Keratinocyte (primary cell): ENCODE measurements at regions not wholly inside any gene's neighbourhood (a gene's known extent, or its start where the extent isn't known, plus 50 kb on each side); places are given as distances from the start of the nearest gene placed in this dataset.

Source experiments
- DNase-seq: peaks from one replicate; pipeline ENCODE4 v3.0.0-alpha.2; 2011; ENCODE audit warnings: low read depth, missing footprints, low spot score
- FAIRE-seq: peaks from 2 replicates; lab custom pipeline; 2011; peaks lifted over from hg19 to GRCh38; lab: Jason Lieb, UNC
- H2AFZ ChIP-seq: 2 replicates; pipeline ENCODE4 v1.6.0; 2012; ENCODE audit warnings: low read length, control low read depth, inconsistent platforms; ENCODE audit not compliant: control insufficient read depth
- H3K27ac ChIP-seq: 2 replicates; pipeline ENCODE4 v1.5.1; 2011; ENCODE audit warnings: low read length; ENCODE audit not compliant: control insufficient read depth, insufficient read depth
- H3K27me3 ChIP-seq: 3 replicates; pipeline ENCODE4 v1.6.0; 2011; ENCODE audit warnings: low read length; ENCODE audit not compliant: control insufficient read depth, insufficient read depth; ENCODE audit errors: extremely low read depth
- H3K36me3 ChIP-seq, 2 experiments: 2 replicates in 1 of 2; 3 replicates in 1 of 2; pipeline ENCODE4 v1.5.1; 2011; ENCODE audit warnings: low read length in 2 of 2, mild to moderate bottlenecking in 1 of 2; ENCODE audit not compliant: control insufficient read depth in 2 of 2, insufficient read depth in 2 of 2; ENCODE audit errors: extremely low read depth in 1 of 2
- H3K4me1 ChIP-seq: 3 replicates; pipeline ENCODE4 v1.5.1; 2011; ENCODE audit warnings: low read length; ENCODE audit not compliant: control insufficient read depth, insufficient read depth; ENCODE audit errors: extremely low read depth
- H3K4me2 ChIP-seq: 3 replicates; pipeline ENCODE4 v1.6.0; 2011; ENCODE audit warnings: low read depth, low read length; ENCODE audit not compliant: control insufficient read depth, insufficient read depth; ENCODE audit errors: extremely low read depth
- H3K4me3 ChIP-seq, 3 experiments: fragments of 200-600 bp in 1 of 3; sonication (generic) in 1 of 3; 2 replicates in 2 of 3; 3 replicates in 1 of 3; pipeline ENCODE4 v1.5.1; 2011 to 2016; ENCODE audit warnings: low read length in 3 of 3, mild to moderate bottlenecking in 3 of 3, control low read depth in 2 of 3, inconsistent platforms in 1 of 3, low read depth in 1 of 3, mixed read lengths in 1 of 3, mixed run types in 1 of 3, moderate library complexity in 1 of 3; ENCODE audit not compliant: control insufficient read depth in 2 of 3, insufficient read depth in 2 of 3; ENCODE audit errors: extremely low read depth in 1 of 3
- H3K79me2 ChIP-seq: 2 replicates; pipeline ENCODE4 v1.6.0; 2012; ENCODE audit warnings: low read length; ENCODE audit not compliant: control insufficient read depth, insufficient read depth
- H3K9ac ChIP-seq: 3 replicates; pipeline ENCODE4 v1.6.0; 2011; ENCODE audit warnings: low read length; ENCODE audit not compliant: control insufficient read depth, insufficient read depth; ENCODE audit errors: extremely low read depth
- H3K9me1 ChIP-seq: 3 replicates; pipeline ENCODE4 v1.6.0; 2011; ENCODE audit warnings: low read length; ENCODE audit not compliant: control insufficient read depth, insufficient read depth; ENCODE audit errors: extremely low read depth
- H3K9me3 ChIP-seq: 2 replicates; pipeline ENCODE4 v1.5.1; 2012; ENCODE audit warnings: low read depth, low read length; ENCODE audit not compliant: control insufficient read depth
- H4K20me1 ChIP-seq: 3 replicates; pipeline ENCODE4 v1.6.0; 2011; ENCODE audit warnings: low read length; ENCODE audit not compliant: control insufficient read depth, insufficient read depth; ENCODE audit errors: extremely low read depth
- CTCF ChIP-seq, 3 experiments: IDR thresholded peaks in 1 of 3; conservative IDR thresholded peaks in 1 of 3; optimal IDR thresholded peaks in 1 of 3; 2 replicates in 2 of 3; 3 replicates in 1 of 3; pipeline versions ENCODE3 to v1.5.1; 2011; ENCODE audit warnings: low read length in 3 of 3, mild to moderate bottlenecking in 3 of 3, moderate library complexity in 2 of 3, control low read depth in 1 of 3, inconsistent platforms in 1 of 3; ENCODE audit not compliant: insufficient read depth in 2 of 3; ENCODE audit errors: extremely low read depth in 1 of 3
- EZH2 ChIP-seq: IDR thresholded peaks from one replicate; pipeline ENCODE4 v1.6.1; 2012; ENCODE audit warnings: inconsistent platforms, mild to moderate bottlenecking, low read length, moderate library complexity
- dilution Hi-C: fragments of 300-500 bp; cut with MboI; formaldehyde crosslinking; loops from one replicate; pipeline ENCODE4 v1.7.0; 2020; ENCODE audit warnings: low sequenced_read_pairs; ENCODE audit not compliant: extremely low pct_ligation_motif_present

GRCh38 chr11:105260976-105261375 is 121.4 kb upstream of the CARD18 start:
- DNase-seq: no peak
- FAIRE-seq: no peak
- H3K4me2 ChIP-seq: no peak overlapping the region
- dilution Hi-C loops: no loop called here
- H2AFZ ChIP-seq: no peak overlapping the region
- H3K36me3 ChIP-seq: no peaks in the 10 kb centered on the region
- H3K27ac ChIP-seq: no peak overlapping the region
- peaks cover 7% of the 10 kb centered on the region for H3K4me1 ChIP-seq
- TF ChIP-seq EZH2 (no peak), CTCF (optimal IDR thresholded peaks at IDR 0.05 in 1 of 3, IDR thresholded peaks at IDR 0.05 in 1 of 3, conservative IDR thresholded peaks at IDR 0.05 in 1 of 3; ENCODE audit: extremely low read depth in 1 of 3, insufficient read depth in 2 of 3, low read length in 3 of 3) (no peak)
- no peaks in the 10 kb centered on the region for H3K9me1 ChIP-seq
- H3K9me3 ChIP-seq: no peaks in the 10 kb centered on the region
- no peaks in the 10 kb centered on the region for H3K27me3 ChIP-seq
- H4K20me1 ChIP-seq: no peaks in the 10 kb centered on the region
- no peaks in the 10 kb centered on the region for H3K79me2 ChIP-seq
- no peak overlapping the region for H3K9ac ChIP-seq
- no peak overlapping the region for H3K4me3 ChIP-seq

- no peaks in the 10 kb centered on the region for H3K9me1 ChIP-seq
- no peak overlapping the region for H3K4me2 ChIP-seq
- H2AFZ ChIP-seq: no peak overlapping the region
- dilution Hi-C loops: no loop called here
- H4K20me1 ChIP-seq: no peaks in the 10 kb centered on the region
- H3K4me3 ChIP-seq: no peak overlapping the region
- FAIRE-seq (no peak), DNase-seq (no peak)
- no peaks in the 10 kb centered on the region for H3K36me3 ChIP-seq
- H3K9ac ChIP-seq: no peak overlapping the region
- no peaks in the 10 kb centered on the region for H3K27me3 ChIP-seq
- no peak overlapping the region for H3K27ac ChIP-seq
- H3K4me1 ChIP-seq: peaks cover 9% of the 10 kb centered on the region
- TF ChIP-seq CTCF (optimal IDR thresholded peaks at IDR 0.05 in 1 of 3, IDR thresholded peaks at IDR 0.05 in 1 of 3, conservative IDR thresholded peaks at IDR 0.05 in 1 of 3; ENCODE audit: extremely low read depth in 1 of 3, insufficient read depth in 2 of 3, low read length in 3 of 3) (no peak), EZH2 (no peak)
- H3K9me3 ChIP-seq: no peaks in the 10 kb centered on the region
- H3K79me2 ChIP-seq: no peaks in the 10 kb centered on the region
These were observed 106.3 kb upstream of the CARD18 start for GRCh38 chr11:105245781-105246315.
